ENCODE measurements at regions not wholly inside any gene's neighbourhood (a gene's known extent, or its start where the extent isn't known, plus 50 kb on each side); places are given as distances from the start of the nearest gene placed in this dataset.

DNA sequence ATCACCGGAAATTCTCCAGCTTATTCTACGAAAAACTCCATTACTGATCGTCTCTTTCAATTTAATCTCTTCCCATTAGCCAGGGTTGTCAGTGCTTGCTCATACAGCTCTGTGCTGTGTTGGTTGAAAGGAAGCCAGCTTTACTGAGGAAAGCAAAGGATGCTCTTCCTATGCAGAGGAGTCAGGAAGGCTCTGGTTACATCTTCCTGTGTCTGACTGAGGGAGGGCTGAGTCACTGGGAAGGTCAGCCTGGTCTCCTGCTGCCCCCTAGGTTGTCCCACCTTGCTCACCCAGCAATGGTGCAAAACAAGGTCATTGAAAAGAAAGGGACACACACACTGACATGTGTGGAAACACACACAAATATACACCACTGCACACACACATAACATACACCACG, 975.6 kb downstream of the DCDC2C start (continued):
- TF ChIP-seq EGR1 (IDR thresholded peaks at IDR 0.05; ENCODE audit: low read depth) (no peak), POLR2AphosphoS5 (IDR thresholded peaks at IDR 0.05; ENCODE audit: low read depth, low read length) (no peak)
- TF ChIP-seq, protein P1, sequence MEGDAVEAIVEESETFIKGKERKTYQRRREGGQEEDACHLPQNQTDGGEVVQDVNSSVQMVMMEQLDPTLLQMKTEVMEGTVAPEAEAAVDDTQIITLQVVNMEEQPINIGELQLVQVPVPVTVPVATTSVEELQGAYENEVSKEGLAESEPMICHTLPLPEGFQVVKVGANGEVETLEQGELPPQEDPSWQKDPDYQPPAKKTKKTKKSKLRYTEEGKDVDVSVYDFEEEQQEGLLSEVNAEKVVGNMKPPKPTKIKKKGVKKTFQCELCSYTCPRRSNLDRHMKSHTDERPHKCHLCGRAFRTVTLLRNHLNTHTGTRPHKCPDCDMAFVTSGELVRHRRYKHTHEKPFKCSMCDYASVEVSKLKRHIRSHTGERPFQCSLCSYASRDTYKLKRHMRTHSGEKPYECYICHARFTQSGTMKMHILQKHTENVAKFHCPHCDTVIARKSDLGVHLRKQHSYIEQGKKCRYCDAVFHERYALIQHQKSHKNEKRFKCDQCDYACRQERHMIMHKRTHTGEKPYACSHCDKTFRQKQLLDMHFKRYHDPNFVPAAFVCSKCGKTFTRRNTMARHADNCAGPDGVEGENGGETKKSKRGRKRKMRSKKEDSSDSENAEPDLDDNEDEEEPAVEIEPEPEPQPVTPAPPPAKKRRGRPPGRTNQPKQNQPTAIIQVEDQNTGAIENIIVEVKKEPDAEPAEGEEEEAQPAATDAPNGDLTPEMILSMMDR (IDR thresholded peaks at IDR 0.05 in 2 of 3, conservative IDR thresholded peaks at IDR 0.05 in 1 of 3; ENCODE audit: borderline replicate concordance in 1 of 3, insufficient read depth in 1 of 3, low read depth in 2 of 3, low read length in 2 of 3), result no peak

DNA sequence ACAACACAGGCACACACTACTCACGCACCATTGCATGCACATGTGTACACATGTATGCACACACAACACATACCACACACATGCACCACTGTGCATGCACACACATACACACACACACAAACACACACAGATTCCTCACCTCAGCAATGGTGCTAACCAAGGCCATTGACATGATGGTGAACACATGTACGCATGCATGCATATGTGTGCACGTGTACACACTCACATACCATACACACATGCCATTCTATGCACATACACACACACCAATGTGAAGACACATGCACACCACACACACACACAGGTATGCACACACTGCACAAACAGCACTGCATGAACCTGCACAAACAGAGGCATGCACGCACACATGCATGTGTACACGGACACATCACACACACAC, 976.0 kb downstream of the DCDC2C start:
- ChIA-PET CTCF (no interaction called here), POLR2A (no interaction called here), RAD21 (ENCODE audit: low non-redundant PET in 1 of 2, low total read pairs in 2 of 2, uncharacterized antibody in 2 of 2, unreplicated experiment in 2 of 2) (no interaction called here)
- intact Hi-C loops (cut with micrococcal nuclease), result no loop called here
- Histone ChIP-seq H2AFZ (ENCODE audit: low read depth, low read length, poor library complexity, severe bottlenecking) (no peak overlapping the region), H3K4me1 (ENCODE audit: control insufficient read depth in 1 of 2, insufficient read depth in 2 of 2, low read length in 2 of 2) (no peaks in the 10 kb centered on the region), H3K4me3 (replicated peaks in 1 of 2; ENCODE audit: low read depth in 1 of 2, low read length in 2 of 2) (no peak overlapping the region), H3K27me3 (ENCODE audit: insufficient read depth, low read length) (no peaks in the 10 kb centered on the region), H3K4me2 (ENCODE audit: low read length) (no peak overlapping the region), H3K27ac (ENCODE audit: low read depth, low read length) (no peak overlapping the region), H3K9me2 (ENCODE audit: insufficient read depth) (no peaks in the 10 kb centered on the region), H3K9me3 (ENCODE audit: control insufficient read depth in 1 of 2, insufficient read depth in 1 of 2, low read depth in 1 of 2, low read length in 2 of 2) (peaks cover 13 to 39% of the 10 kb centered on the region in 2 experiments; a peak in 2 of 4 replicates), H3K79me2 (ENCODE audit: insufficient read depth, low read length) (no peaks in the 10 kb centered on the region), H3K9ac (ENCODE audit: low read length) (no peak overlapping the region), H4K20me1 (ENCODE audit: insufficient read depth) (no peaks in the 10 kb centered on the region), H3K36me3 (ENCODE audit: control insufficient read depth in 1 of 2, insufficient read depth in 2 of 2, low read length in 2 of 2) (no peaks in the 10 kb centered on the region)
- DNase-seq (ENCODE audit: low read depth, low spot score) (no peak), ATAC-seq (no peak)
- TF ChIP-seq EGR1 (IDR thresholded peaks at IDR 0.05; ENCODE audit: low read depth) (no peak), RAD21 (IDR thresholded peaks at IDR 0.05; ENCODE audit: low read depth) (no peak), SRF (IDR thresholded peaks at IDR 0.05; ENCODE audit: low read depth) (no peak), POLR2A (IDR thresholded peaks at IDR 0.05; ENCODE audit: borderline replicate concordance, extremely low read depth, insufficient read depth, insufficient read length) (no peak), TCF7L2 (IDR thresholded peaks at IDR 0.05; ENCODE audit: borderline replicate concordance, extremely low read depth, insufficient read depth, insufficient read length) (no peak), EZH2 (IDR thresholded peaks at IDR 0.05) (no peak), FOSL1 (IDR thresholded peaks at IDR 0.05; ENCODE audit: low read depth) (no peak), CEBPB (IDR thresholded peaks at IDR 0.05; ENCODE audit: low read depth) (no peak)
- TF ChIP-seq, protein P1 (IDR thresholded peaks at IDR 0.05 in 2 of 3, conservative IDR thresholded peaks at IDR 0.05 in 1 of 3; ENCODE audit: borderline replicate concordance in 1 of 3, insufficient read depth in 1 of 3, low read depth in 2 of 3, low read length in 2 of 3), result no peak
- TF ChIP-seq, protein P2, sequence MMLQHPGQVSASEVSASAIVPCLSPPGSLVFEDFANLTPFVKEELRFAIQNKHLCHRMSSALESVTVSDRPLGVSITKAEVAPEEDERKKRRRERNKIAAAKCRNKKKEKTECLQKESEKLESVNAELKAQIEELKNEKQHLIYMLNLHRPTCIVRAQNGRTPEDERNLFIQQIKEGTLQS (IDR thresholded peaks at IDR 0.05), result no peak
- TF ChIP-seq, protein P3, sequence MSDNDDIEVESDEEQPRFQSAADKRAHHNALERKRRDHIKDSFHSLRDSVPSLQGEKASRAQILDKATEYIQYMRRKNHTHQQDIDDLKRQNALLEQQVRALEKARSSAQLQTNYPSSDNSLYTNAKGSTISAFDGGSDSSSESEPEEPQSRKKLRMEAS (IDR thresholded peaks at IDR 0.05), result no peak
- BruUV-seq (replicated peaks), result no TSS peak
